Tibial artery (tissue), 4 donors: ENCODE measurements at regions not wholly inside any gene's neighbourhood (a gene's known extent, or its start where the extent isn't known, plus 50 kb on each side); places are given as distances from the start of the nearest gene placed in this dataset.

Source experiments
- DNase-seq, 2 donors: peaks; one replicate each; pipeline ENCODE4 v3.0.0-alpha.2; 2019
- H3K27ac ChIP-seq, 2 donors: fragments of 200-600 bp; sonication (generic) in 1 of 2; 1 replicate in 1 of 2; 2 replicates in 1 of 2; pipeline ENCODE4 v1.5.1; 2018 to 2019; ENCODE audit warnings: mild to moderate bottlenecking in 1 of 2
- H3K27me3 ChIP-seq, 2 donors: fragments of 200-600 bp; sonication (generic) in 1 of 2; one replicate each; pipeline versions ENCODE4 v1.5.1 to v1.6.0; 2016 to 2019
- H3K36me3 ChIP-seq, 3 donors: fragments of 200-600 bp; sonication (generic) in 2 of 3; one replicate each; pipeline ENCODE4 v1.5.1; 2016 to 2019; ENCODE audit warnings: mild to moderate bottlenecking in 2 of 3
- H3K4me1 ChIP-seq, 4 donors: fragments of 200-600 bp; sonication (generic) in 2 of 4; 1 replicate in 3 of 4; 2 replicates in 1 of 4; pipeline ENCODE4 v1.5.1; 2016 to 2019
- H3K4me3 ChIP-seq, 2 donors: fragments of 200-600 bp; sonication (generic) in 1 of 2; 1 replicate in 1 of 2; 2 replicates in 1 of 2; pipeline ENCODE4 v1.5.1; 2018 to 2019; ENCODE audit warnings: mild to moderate bottlenecking in 2 of 2
- H3K9me3 ChIP-seq, 3 donors: fragments of 200-600 bp; sonication (generic) in 1 of 3; one replicate each; pipeline ENCODE4 v1.5.1; 2016 to 2019
- CTCF ChIP-seq, 2 experiments: fragments of 200-600 bp in 1 of 2; fragments of 450-650 bp in 1 of 2; IDR thresholded peaks; one replicate each; pipeline ENCODE4 v1.5.1; 2017 to 2019; ENCODE audit warnings: antibody characterized with exemption in 2 of 2, mild to moderate bottlenecking in 1 of 2, moderate library complexity in 1 of 2
- intact Hi-C: fragments of 100-400 bp; cut with DNase I; formaldehyde crosslinking; loops from one replicate; pipeline ENCODE4 v1.15.0; 2023; ENCODE audit warnings: low total_unique reads

- peak; percentile 53 to 66 for TF ChIP-seq CTCF (IDR thresholded peaks at IDR 0.05)
- Histone ChIP-seq H3K36me3 (no peaks in the 10 kb centered on the region), H3K4me1 (no peaks in the 10 kb centered on the region), H3K27ac (no peak overlapping the region), H3K9me3 (no peaks in the 10 kb centered on the region), H3K4me3 (no peak overlapping the region), H3K27me3 (peaks cover 0 to 9% of the 10 kb centered on the region in 2 donors)
- intact Hi-C loops: no loop called here
- no peak for DNase-seq
These were observed 61.9 kb upstream of the MAX start for GRCh38 chr14:65164068-65164824.

GRCh38 chr14:65164825-65165135 lies 62.5 kb upstream of the MAX start:
- intact Hi-C loops: loop anchor here (5.0 kb wide), 1 partner anchor 658 kb away; no protein-coding TSS in a partner anchor
- no peak overlapping the region for H3K4me3 ChIP-seq
- no peaks in the 10 kb centered on the region for H3K9me3 ChIP-seq
- TF ChIP-seq CTCF (IDR thresholded peaks at IDR 0.05): no peak
- no peaks in the 10 kb centered on the region for H3K4me1 ChIP-seq
- DNase-seq: no peak
- H3K27me3 ChIP-seq: peaks cover 0 to 9% of the 10 kb centered on the region in 2 donors
- no peaks in the 10 kb centered on the region for H3K36me3 ChIP-seq
- no peak overlapping the region for H3K27ac ChIP-seq

- no peak overlapping the region for H3K27ac ChIP-seq
- peaks cover 0 to 19% of the 10 kb centered on the region in 2 donors for H3K27me3 ChIP-seq
- DNase-seq: no peak
- TF ChIP-seq CTCF (IDR thresholded peaks at IDR 0.05): no peak
- H3K4me3 ChIP-seq: no peak overlapping the region
- intact Hi-C loops: loop anchor here (5.0 kb wide), 1 partner anchor 655 kb away; no protein-coding TSS in a partner anchor
- peaks cover 0 to 9% (median 3%) of the 10 kb centered on the region in 4 donors for H3K4me1 ChIP-seq
- no peaks in the 10 kb centered on the region for H3K36me3 ChIP-seq
- no peaks in the 10 kb centered on the region for H3K9me3 ChIP-seq
These were observed 64.8 kb upstream of the MAX start for GRCh38 chr14:65167072-65167645.

- no peak for DNase-seq
These were observed 66.5 kb upstream of the MAX start for GRCh38 chr14:65168840-65169239.

GRCh38 chr14:65169351-65169750 lies 67.0 kb upstream of the MAX start:
- intact Hi-C loops: loop anchor here (5.0 kb wide), 1 partner anchor 653 kb away; no protein-coding TSS in a partner anchor
- H3K36me3 ChIP-seq: no peaks in the 10 kb centered on the region
- no peak for DNase-seq
- no peak for TF ChIP-seq CTCF (IDR thresholded peaks at IDR 0.05)
- H3K27ac ChIP-seq: no peak overlapping the region
- H3K4me3 ChIP-seq: no peak overlapping the region
- peaks cover 0 to 9% (median 3%) of the 10 kb centered on the region in 4 donors for H3K4me1 ChIP-seq
- no peaks in the 10 kb centered on the region for H3K9me3 ChIP-seq
- peaks cover 0 to 19% of the 10 kb centered on the region in 2 donors for H3K27me3 ChIP-seq

More at GRCh38 chr14:65168840-65169239, 66.5 kb upstream of the MAX start:
- Histone ChIP-seq H3K27ac (no peak overlapping the region), H3K36me3 (no peaks in the 10 kb centered on the region), H3K9me3 (no peaks in the 10 kb centered on the region), H3K27me3 (peaks cover 0 to 19% of the 10 kb centered on the region in 2 donors), H3K4me1 (peaks cover 0 to 9% (median 3%) of the 10 kb centered on the region in 4 donors), H3K4me3 (no peak overlapping the region)
- intact Hi-C loops: loop anchor here (5.0 kb wide), 1 partner anchor 653 kb away; no protein-coding TSS in a partner anchor
- no peak for TF ChIP-seq CTCF (IDR thresholded peaks at IDR 0.05)
